ENCODE measurements at regions not wholly inside any gene's neighbourhood (a gene's known extent, or its start where the extent isn't known, plus 50 kb on each side); places are given as distances from the start of the nearest gene placed in this dataset.

DNA sequence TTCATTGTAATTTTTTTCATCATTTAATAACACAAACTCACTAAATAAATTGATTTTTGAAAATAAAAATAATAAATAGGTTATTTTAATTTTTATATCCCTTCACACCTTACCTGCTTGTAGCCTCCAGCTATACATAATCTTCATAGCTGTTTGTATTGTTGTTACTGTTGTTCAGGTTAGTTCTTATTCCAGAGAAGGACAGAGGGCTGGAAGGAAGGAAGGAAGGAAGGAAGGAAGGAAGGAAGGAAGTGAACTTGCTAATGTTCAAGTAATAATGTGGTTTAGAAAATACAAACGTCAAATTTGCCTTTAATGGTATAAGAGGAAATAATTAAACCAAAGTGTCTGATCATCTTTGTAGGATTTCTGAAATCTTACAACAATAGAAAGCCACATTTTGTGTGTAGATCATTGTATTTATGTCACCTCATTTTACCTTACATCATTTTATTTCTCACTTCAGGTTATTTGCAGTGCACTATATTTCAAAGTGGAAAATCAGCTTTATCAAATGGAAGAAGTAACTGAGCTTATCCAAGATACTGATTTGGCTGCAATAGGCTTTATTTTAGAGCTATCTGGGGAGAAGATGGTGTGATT is 660.0 kb upstream of the CCDC54 start:
- in situ Hi-C loops (cut with MboI; ENCODE audit: low sequenced_read_pairs): no loop called here

DNA sequence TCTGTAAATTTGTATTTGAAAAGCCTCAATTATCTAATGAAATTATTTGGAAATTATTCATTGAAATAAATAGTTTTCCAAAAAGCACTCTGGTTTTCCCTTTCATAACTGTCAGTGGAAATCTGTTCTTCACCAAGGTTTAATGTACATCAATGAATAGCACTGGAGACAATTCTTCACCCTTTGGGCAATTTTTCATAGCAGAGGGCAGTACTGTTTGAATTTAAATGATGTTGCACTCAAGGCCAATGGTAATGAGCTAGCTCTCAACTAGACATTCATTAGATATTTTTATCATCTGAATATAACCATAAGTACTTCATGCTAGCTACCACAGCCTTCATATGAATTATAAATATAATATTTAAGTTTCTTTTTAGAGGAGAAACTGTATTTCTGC is 658.2 kb upstream of the CCDC54 start:
- in situ Hi-C loops (cut with MboI; ENCODE audit: low sequenced_read_pairs): no loop called here

DNA sequence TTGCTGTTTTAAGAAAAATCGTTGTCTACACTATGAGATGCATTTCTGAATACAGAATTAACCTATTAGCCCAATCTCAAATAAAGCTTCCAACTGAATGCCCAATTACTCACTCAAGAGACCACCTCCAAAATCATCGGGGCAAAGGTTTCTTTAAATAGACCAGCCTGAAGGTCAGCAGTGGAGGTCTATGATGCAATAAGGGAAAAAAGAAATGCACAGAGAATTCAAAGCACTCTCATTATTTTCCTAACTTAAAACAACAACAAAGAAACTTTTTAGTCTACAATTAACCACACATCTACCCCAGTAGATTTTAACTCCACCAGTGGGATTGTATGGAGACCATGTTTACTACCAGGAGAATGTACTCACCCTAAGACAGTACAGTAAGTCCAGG is 657.7 kb upstream of the CCDC54 start:
- in situ Hi-C loops (cut with MboI; ENCODE audit: low sequenced_read_pairs): no loop called here

DNA sequence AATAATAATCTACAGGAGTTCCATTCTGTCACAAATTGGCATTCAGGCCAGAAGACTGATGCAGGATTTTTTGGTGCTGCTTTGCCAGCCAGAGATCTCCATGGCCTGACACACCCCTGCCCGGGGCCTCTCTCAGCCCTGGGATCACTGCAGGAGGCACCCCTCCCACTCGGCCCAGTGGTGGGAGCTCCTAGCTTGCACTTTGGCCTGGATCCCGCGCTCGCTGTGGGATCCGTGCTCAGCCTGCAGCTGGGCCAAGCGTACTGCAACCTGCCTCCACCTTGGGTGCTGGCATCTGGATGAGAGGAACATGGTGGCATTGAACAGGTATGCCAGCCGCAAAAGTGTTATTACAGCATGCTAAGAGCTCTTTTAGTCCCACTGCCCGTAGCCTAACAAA is 656.7 kb upstream of the CCDC54 start:
- in situ Hi-C loops (cut with MboI; ENCODE audit: low sequenced_read_pairs): no loop called here

DNA sequence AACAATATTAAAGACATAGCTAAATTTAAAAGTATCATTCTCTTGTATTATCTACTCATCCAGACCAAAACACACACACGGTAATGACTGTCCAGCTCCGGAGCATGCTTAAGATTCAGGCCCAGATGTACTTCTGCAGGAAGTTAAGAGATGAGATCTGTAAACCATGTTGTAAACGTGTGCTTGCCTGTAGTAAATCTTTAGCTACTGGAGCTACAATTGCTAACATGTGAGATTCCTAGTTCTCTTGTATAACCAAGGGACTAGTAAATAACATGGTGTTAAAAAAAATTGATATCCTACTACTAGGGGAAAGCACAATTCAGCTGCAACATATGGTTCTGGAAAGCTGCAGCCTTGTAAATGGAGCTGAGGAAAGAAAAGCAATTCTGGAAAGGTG is 651.7 kb upstream of the CCDC54 start:
- in situ Hi-C loops (cut with MboI; ENCODE audit: low sequenced_read_pairs): no loop called here

DNA sequence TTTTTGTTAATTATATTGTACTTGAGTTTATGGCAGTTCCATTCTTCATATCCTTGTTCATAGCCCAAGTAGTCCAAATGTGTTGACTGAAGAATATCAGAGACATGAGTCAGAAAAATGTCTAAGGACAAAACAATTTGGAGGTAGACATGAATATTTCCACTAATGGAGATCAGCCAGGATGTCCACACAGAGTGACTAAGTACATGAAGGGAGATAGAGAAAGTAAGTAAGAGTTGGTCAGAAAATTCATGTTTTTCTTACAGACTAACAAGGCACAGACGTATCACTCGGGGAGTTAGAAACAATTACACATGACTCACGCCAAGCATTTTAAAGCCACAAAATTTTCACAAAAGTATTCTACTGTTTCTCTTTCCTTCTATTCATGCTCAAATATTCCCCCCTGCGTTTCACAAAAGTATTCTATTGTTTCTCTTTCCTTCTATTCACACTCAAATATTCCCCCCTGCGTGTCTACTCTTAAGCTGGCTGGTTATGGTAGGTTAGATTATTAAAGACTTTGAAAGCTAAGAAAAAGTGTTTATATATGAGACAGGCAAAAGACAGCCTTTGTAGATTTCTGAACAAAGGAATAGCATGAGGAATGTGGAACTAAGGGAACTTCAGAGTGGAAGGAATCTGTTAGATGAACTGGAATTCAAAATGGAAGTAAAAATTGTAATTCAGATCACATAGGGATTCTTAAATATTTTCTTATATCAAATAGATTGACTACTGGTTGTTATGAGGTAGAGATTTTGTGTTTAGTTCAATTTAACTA is 648.7 kb upstream of the CCDC54 start:
- in situ Hi-C loops (cut with MboI; ENCODE audit: low sequenced_read_pairs): no loop called here

DNA sequence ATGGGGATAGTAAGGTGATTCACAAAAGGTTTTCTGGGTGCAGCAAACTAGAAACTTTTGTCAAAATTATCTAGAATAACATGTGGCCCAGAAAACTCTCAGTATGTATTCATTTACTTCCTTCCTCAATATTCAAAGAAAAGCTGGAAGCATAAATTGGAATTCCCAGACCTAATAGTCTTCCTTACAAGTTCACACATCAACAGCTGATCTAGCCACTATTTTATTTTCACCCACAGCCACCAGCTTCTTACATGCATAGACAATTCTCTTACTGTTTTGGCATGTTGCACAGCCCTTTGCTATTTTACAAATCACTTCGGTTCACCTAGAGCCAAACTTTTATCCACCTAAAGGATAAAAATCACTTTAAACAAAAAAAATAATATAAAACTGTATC is 647.8 kb upstream of the CCDC54 start:
- in situ Hi-C loops (cut with MboI; ENCODE audit: low sequenced_read_pairs): no loop called here

DNA sequence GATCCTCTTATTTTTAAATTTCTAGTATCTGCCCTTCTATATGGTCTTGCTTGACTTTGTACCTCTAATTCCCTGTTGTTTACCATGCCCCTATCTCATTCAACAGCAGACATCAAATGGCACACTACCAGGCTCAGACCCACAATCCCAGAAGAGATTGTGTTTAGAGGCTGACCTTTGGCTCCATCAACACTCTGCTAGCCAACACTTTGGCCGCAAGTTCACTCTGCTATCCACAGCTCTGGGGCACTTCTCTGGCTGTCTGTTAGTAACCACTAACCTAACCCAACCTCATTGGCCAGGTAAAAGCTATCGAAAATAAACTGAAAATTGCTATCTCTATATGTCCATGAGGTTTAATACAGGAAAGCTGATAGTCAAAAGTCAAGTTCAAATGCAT is 646.0 kb upstream of the CCDC54 start:
- in situ Hi-C loops (cut with MboI; ENCODE audit: low sequenced_read_pairs): no loop called here

DNA sequence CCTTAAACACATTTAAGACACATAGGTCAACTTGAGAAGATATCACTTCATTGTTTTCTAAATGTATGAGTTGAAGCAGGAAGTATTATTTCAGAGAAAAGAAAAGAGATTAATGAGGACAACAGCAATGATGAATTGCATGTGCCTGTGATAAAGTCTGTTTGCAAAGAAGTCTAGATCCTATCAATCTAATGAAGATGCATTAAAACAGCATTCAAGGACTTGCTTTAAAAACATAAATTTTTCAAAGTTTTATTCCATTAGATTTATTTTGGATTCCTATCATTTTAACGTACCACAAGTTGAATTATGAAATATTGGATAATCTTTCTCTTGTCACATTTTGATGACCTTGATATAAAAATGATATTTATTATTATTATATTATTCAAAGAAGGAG is 642.5 kb upstream of the CCDC54 start:
- in situ Hi-C loops (cut with MboI; ENCODE audit: low sequenced_read_pairs): no loop called here

DNA sequence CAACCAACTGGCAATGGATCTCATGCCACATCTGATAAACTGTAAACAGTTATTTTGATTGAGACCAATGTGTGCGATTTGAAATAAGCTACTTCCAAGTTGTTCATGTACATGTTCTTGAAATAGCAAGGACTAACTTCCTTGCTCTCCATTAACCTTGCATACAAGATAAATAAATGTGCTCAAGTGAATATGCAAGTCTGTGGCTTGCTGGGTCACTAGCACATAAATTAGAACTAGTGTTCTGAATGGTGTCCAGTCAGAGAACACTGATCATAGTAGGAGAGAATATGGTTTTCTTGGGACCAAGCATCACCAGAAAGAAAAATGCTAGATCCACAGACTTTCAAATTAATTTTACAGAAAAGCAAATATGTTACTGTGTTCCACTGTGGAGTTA is 640.0 kb upstream of the CCDC54 start:
- in situ Hi-C loops (cut with MboI; ENCODE audit: low sequenced_read_pairs): no loop called here

DNA sequence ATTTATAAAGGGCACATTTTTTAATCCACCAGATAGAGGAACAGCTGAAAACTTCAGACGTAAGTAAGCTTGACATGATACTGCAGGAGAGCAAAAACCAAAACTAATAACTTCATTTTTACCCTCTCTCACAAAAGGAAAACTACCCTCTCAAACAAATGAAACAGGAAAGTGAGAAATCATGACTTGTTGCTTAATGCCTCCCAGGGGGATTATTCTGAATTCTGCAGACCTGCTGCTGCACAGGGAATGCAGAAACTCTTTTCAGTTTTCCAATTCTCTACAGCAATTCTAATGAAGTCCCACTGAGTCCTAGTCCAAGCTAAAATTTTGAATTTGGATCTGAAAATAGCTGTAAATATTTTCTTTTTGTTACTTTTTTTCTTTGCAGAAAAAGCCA is 637.1 kb upstream of the CCDC54 start:
- in situ Hi-C loops (cut with MboI; ENCODE audit: low sequenced_read_pairs): no loop called here

DNA sequence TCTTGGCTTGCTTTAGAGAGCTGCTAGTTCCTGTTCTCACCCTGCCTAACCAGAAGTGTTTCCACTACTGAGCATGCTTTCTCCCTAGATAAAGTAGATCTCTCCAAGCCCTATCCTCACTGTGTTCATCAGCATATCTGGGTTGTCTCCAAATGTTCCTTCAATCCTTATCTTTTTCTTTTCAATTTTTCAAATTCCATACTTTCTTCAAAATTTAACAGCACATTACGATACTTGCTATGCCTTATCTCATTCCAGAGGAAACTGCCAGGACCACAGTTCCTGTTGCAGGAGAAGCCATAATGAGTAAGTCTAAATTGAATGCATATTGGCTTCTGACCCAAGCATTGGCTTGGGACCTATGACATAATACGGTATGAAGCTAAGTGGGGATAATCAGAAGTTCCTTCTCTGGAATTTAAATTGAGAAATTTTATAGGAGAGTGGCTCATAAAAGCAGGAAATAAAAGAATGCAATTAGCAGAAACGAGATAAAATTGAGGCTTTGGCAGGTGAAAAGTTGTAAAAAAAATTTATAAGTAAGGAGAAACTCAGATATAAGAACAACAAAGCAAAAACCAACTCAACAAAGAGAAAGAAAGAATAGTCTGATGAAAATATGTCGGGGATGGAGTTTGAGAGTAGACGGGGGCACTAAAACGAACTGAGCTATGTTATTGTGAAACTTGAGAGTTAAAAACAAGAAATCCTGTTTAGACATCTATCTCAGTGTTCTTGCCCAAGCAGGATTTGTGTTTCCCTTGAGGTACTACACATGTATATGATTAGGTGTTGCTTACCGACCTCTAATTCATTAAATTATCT is 631.7 kb upstream of the CCDC54 start:
- in situ Hi-C loops (cut with MboI; ENCODE audit: low sequenced_read_pairs): no loop called here

DNA sequence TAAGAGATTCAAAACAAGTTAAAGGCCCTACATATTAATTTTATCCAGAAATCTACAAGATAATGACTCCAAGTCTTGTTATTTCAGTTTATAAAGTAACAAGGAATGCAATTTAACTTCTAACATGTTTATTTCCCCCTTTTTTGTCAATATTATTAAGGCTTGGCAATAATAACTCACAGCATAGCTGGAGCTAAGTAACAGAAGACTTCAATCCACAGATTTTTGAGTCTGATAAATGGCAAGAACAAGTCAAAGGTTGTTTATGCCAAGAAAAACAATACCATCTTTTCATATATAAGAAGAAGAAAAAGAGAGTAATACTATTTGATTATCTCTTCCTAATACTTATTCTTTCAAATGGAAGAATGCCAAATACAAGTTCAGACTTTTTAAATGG is 631.0 kb upstream of the CCDC54 start:
- in situ Hi-C loops (cut with MboI; ENCODE audit: low sequenced_read_pairs): no loop called here

DNA sequence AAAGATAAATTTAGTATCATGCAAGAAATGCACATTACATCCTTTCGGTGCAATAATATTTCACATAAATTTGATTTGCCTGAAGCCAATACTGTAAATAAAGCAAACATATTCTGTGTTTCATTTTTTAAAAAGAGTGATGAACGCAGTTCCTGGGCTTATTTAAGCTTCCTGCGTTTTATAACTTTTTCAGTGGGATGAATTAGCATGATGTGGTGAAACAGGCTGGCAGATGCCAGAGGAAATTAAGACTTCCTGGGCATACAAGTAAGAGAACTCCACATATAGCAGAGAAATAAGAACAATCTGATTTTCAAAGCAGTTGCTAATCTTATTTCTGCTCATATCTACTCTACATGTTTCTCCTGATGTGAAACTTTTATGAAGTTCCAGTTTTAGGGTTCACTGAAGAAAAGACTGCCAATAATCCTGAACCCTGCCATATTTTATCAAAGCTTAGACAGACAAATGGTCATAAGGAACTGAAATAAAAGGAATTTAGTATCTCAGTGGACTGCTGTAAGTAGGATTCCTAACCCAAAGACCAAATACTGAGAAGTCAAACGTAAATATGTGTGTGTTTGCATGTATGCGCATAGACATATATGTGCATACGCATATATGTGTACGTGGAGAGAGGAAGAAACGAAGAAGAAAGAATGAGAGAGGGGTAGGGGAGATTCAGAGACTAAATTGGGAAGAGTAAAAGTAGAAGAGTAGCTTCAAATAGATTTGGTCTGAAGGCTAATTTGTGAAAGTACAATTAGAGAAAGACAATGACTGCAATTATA is 628.6 kb upstream of the CCDC54 start:
- in situ Hi-C loops (cut with MboI; ENCODE audit: low sequenced_read_pairs): no loop called here

DNA sequence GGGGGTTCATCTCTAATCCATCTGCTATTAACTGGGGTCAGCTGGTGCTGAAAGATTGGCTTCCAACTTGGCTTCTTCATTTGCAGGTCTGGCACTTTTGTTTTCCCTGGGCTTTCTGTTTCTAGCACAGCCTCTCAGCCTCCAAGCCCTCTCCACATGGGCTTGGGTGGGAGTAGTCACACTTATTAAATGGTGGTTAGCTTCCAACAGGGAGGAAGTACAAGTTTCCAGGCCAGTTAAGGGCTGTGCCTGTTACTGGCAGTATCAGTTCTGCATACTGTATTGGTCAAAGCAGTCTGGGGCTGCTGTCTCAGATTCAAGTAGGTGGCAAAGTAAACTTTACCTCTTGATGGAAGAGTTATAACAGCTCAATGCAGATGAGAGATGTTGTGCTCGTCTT is 627.1 kb upstream of the CCDC54 start:
- in situ Hi-C loops (cut with MboI; ENCODE audit: low sequenced_read_pairs): no loop called here

DNA sequence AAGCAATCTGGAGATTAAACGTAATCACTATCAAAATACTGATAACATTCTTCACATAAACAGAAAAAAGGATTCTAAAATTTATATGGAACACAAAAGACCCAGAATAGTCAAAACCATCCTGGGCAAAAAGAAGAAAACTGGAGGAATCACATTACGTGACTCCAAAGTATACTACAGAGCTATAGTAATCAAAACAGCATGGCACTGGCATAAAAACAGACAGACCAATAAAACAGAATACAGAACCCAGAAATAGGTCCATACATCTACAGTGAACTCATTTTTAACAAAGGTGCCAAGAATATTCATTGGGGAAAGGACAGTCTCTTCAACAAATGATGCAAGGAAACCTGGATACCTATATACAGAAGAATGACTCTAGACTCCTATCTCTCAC is 621.9 kb upstream of the CCDC54 start:
- in situ Hi-C loops (cut with MboI; ENCODE audit: low sequenced_read_pairs): no loop called here

DNA sequence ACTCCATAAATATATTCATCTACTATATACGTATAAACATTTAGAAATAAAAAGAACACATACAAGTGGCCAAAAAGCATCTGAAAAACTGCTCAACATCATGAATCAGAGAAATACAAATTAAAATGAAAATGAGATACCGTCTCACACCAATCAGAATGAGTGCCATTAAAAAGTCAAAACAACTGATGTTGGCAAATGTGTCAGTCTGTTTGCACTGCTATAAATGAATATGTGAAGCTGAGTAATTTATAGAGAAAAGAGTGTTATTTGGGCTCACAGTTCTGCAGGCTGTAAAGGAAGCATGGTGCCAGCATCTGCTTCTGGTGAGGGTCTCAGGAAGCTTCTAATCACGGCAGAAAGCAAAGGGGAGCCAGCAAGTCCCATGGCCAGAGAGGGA is 620.3 kb upstream of the CCDC54 start:
- in situ Hi-C loops (cut with MboI; ENCODE audit: low sequenced_read_pairs): no loop called here

DNA sequence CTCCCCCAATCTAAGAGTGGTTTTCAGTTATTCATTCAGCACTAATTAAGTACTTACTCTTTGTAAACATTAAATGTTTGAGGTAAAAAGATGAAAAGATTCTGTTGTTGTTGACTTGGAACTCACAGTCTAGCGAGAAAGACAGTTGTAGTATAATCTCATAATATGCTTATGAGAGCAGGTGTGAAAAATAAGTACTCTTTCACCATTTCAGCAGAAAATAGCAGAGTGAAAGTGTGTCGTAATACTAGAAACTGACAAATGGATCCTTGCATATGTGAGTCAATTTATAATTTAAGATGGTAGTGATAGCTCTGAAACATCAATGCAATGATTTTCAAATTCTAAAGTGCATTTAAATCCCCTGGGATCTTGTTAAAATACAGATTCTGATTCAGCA is 618.8 kb upstream of the CCDC54 start:
- in situ Hi-C loops (cut with MboI; ENCODE audit: low sequenced_read_pairs): no loop called here

DNA sequence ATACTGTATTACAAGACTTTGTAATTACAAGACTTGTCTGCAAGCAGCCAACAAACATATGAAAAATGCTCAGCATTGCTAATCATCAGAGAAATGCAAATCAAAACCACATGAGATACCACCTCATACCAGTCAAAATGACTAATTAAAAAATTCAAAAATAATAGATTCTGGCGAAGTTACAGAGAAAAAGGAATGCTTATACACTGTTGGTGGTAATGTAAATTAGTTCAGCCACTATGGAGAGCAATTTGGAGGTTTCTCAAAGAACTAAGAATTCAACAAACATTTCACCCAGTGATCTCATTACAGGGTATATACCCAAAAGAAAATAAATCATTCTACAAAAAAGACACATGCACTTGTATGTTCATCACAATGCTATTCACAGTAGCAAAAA is 617.5 kb upstream of the CCDC54 start:
- in situ Hi-C loops (cut with MboI; ENCODE audit: low sequenced_read_pairs): no loop called here

DNA sequence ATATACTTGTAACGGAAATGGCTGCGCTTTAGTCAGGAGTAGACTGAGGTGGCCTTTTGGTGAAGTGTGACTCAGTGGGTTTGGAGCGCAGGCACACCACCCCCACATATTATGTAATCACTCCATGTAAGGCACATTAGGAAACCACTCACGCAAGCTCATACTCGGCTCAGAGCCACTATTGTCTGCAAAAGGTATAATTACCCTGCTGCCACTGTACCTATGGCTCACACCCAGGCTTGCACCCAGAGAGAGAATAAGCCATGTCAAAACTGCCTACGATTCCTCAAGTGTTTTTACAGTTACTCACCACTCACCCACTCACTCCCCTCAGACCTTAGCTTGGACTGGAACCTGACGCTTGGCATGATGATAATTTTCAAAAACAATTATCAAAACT is 611.9 kb upstream of the CCDC54 start:
- in situ Hi-C loops (cut with MboI; ENCODE audit: low sequenced_read_pairs): no loop called here

DNA sequence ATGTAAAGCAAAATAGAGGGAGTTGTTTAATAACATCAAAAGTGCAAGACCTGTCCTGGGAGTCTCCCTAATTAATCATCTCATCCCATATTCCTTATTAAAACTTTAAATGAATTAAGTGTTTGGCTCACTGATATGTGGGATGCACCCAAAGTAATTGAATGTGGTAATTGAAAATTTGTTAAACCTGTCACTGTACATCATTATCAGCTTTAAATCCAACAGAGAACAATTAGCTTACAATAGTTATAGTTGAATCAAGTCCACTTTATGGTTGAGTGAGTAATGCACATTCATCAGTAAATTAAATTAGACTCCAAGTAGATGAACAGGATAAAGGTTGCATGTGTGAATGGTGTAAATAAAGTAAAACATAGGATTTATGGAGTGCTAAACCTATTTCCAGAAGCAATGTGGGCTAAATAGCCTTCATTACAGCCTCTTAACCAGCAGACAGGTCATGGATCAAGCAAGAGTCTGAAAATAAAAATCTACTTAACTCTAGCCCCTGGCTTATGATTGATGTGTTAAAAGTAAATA is 608.2 kb upstream of the CCDC54 start:
- in situ Hi-C loops (cut with MboI; ENCODE audit: low sequenced_read_pairs): no loop called here

All from HL-60/S4 treated with retinoic acid at 250 ng/mL for 4 days and 3 days (cell line).